DOHH2 (cell line): ENCODE measurements at regions not wholly inside any gene's neighbourhood (a gene's known extent, or its start where the extent isn't known, plus 50 kb on each side); places are given as distances from the start of the nearest gene placed in this dataset.

Experiments used
- H3F3A ChIP-seq: fragments of 200-600 bp; sonication (generic), shearing (Covaris generic); 2 replicates; pipeline ENCODE4 v1.6.0; 2016; ENCODE audit warnings: antibody characterized with exemption, mild to moderate bottlenecking; ENCODE audit not compliant: control insufficient read depth, insufficient read depth
- H3K27ac ChIP-seq: fragments of 200-600 bp; sonication (generic); 2 replicates; pipeline ENCODE4 v1.5.1; 2014; ENCODE audit warnings: low read depth, mild to moderate bottlenecking, low read length, moderate library complexity
- H3K27me3 ChIP-seq: fragments of 200-600 bp; sonication (generic); 2 replicates; pipeline ENCODE4 v1.6.1; 2014; ENCODE audit warnings: mild to moderate bottlenecking, low read length, mixed read lengths; ENCODE audit not compliant: control insufficient read depth
- H3K36me3 ChIP-seq: fragments of 200-600 bp; sonication (generic); 2 replicates; pipeline ENCODE4 v1.6.1; 2014; ENCODE audit warnings: mild to moderate bottlenecking, low read length, moderate library complexity, mixed read lengths; ENCODE audit not compliant: control insufficient read depth
- H3K4me1 ChIP-seq: fragments of 200-600 bp; sonication (generic); 2 replicates; pipeline ENCODE4 v1.6.1; 2014; ENCODE audit warnings: mild to moderate bottlenecking, low read length, mixed read lengths; ENCODE audit not compliant: control insufficient read depth
- H3K4me2 ChIP-seq: fragments of 200-600 bp; sonication (generic); 2 replicates; pipeline ENCODE4 v1.6.0; 2014; ENCODE audit warnings: mild to moderate bottlenecking, low read length, moderate library complexity
- H3K4me3 ChIP-seq: fragments of 200-600 bp; sonication (generic); 2 replicates; pipeline ENCODE4 v1.5.1; 2014; ENCODE audit warnings: mild to moderate bottlenecking, low read length, mixed read lengths
- H3K79me2 ChIP-seq: fragments of 200-600 bp; sonication (generic); 2 replicates; pipeline ENCODE4 v1.6.1; 2014; ENCODE audit warnings: mild to moderate bottlenecking, low read length, mixed read lengths; ENCODE audit not compliant: control insufficient read depth
- H3K9me2 ChIP-seq: fragments of 200-600 bp; sonication (generic); replicated peaks from 2 replicates; pipeline ENCODE4 v1.6.1; 2014; ENCODE audit warnings: mild to moderate bottlenecking, low read length, mixed read lengths; ENCODE audit not compliant: control insufficient read depth
- H3K9me3 ChIP-seq: fragments of 200-600 bp; sonication (generic); 2 replicates; pipeline ENCODE4 v1.6.1; 2014; ENCODE audit warnings: antibody characterized with exemption, low read length, mixed read lengths; ENCODE audit not compliant: control insufficient read depth, insufficient read depth
- H4K20me1 ChIP-seq: fragments of 200-600 bp; sonication (generic); 2 replicates; pipeline ENCODE4 v1.6.0; 2014; ENCODE audit warnings: low read depth, mild to moderate bottlenecking, antibody characterized with exemption, low read length, moderate library complexity; ENCODE audit not compliant: control insufficient read depth, insufficient read depth
- CTCF ChIP-seq: fragments of 200-600 bp; sonication (generic); IDR thresholded peaks from one replicate; pipeline ENCODE4 v1.5.1; 2014; ENCODE audit warnings: antibody characterized with exemption, mild to moderate bottlenecking, low read depth, low read length; ENCODE audit not compliant: poor library complexity, severe bottlenecking
- EZH2phosphoT487 ChIP-seq: fragments of 200-600 bp; sonication (generic); IDR thresholded peaks from 2 replicates; pipeline ENCODE4 v1.6.1; 2017; ENCODE audit warnings: borderline replicate concordance, mild to moderate bottlenecking, antibody characterized with exemption, low read length, moderate library complexity, mixed read lengths

- Histone ChIP-seq H4K20me1 (no peaks in the 10 kb centered on the region), H3K36me3 (no peaks in the 10 kb centered on the region), H3K4me2 (no peak overlapping the region), H3K9me2 (no peaks in the 10 kb centered on the region), H3K4me3 (no peak overlapping the region), H3K79me2 (no peaks in the 10 kb centered on the region), H3K4me1 (no peaks in the 10 kb centered on the region), H3K9me3 (no peaks in the 10 kb centered on the region; the same call in 1 of the 2 replicates), H3K27ac (no peak overlapping the region), H3K27me3 (no peaks in the 10 kb centered on the region), H3F3A (no peaks in the 10 kb centered on the region)
- TF ChIP-seq CTCF = no peak
- no peak for TF ChIP-seq EZH2phosphoT487
Observed at GRCh38 chr21:17139696-17140095, 373.1 kb upstream of the CXADR start.

- no peak overlapping the region for H3K4me3 ChIP-seq
Observed at GRCh38 chr21:17146426-17146825, 366.4 kb upstream of the CXADR start.

GRCh38 chr21:17159697-17160096 is 353.1 kb upstream of the CXADR start:
- Histone ChIP-seq H3K9me2 (no peaks in the 10 kb centered on the region), H3K4me2 (no peak overlapping the region), H3K9me3 (no peaks in the 10 kb centered on the region), H3K4me3 (no peak overlapping the region), H3K4me1 (no peaks in the 10 kb centered on the region), H3F3A (no peaks in the 10 kb centered on the region), H3K36me3 (no peaks in the 10 kb centered on the region), H3K27me3 (no peaks in the 10 kb centered on the region), H4K20me1 (no peaks in the 10 kb centered on the region), H3K79me2 (no peaks in the 10 kb centered on the region), H3K27ac (no peak overlapping the region)
- no peak for TF ChIP-seq CTCF

More at GRCh38 chr21:17146426-17146825, 366.4 kb upstream of the CXADR start:
- Histone ChIP-seq H3K9me3 (peaks cover 3% of the 10 kb centered on the region; the same call in 1 of the 2 replicates), H3F3A (no peaks in the 10 kb centered on the region), H3K36me3 (no peaks in the 10 kb centered on the region), H3K9me2 (no peaks in the 10 kb centered on the region), H4K20me1 (no peaks in the 10 kb centered on the region), H3K79me2 (no peaks in the 10 kb centered on the region), H3K4me2 (no peak overlapping the region), H3K27ac (no peak overlapping the region), H3K27me3 (no peaks in the 10 kb centered on the region), H3K4me1 (no peaks in the 10 kb centered on the region)
- no peak for TF ChIP-seq CTCF
- no peak for TF ChIP-seq EZH2phosphoT487

- H3K4me1 ChIP-seq = no peaks in the 10 kb centered on the region
- no peak overlapping the region for H3K4me2 ChIP-seq
- peaks cover 3% of the 10 kb centered on the region; the same call in 1 of the 2 replicates for H3K9me3 ChIP-seq
- no peaks in the 10 kb centered on the region for H3K79me2 ChIP-seq
- H3K27ac ChIP-seq = no peak overlapping the region
- TF ChIP-seq CTCF (no peak), EZH2phosphoT487 (no peak)
- H3K4me3 ChIP-seq = no peak overlapping the region
- H3K9me2 ChIP-seq = no peaks in the 10 kb centered on the region
- H3K36me3 ChIP-seq = no peaks in the 10 kb centered on the region
- no peaks in the 10 kb centered on the region for H4K20me1 ChIP-seq
- no peaks in the 10 kb centered on the region for H3K27me3 ChIP-seq
- no peaks in the 10 kb centered on the region for H3F3A ChIP-seq
Observed at GRCh38 chr21:17185674-17186073, 327.2 kb upstream of the CXADR start.
